ENCODE measurements at regions not wholly inside any gene's neighbourhood (a gene's known extent, or its start where the extent isn't known, plus 50 kb on each side); places are given as distances from the start of the nearest gene placed in this dataset.

- DNase-seq (ENCODE audit: low read depth in 3 of 3) = no peak
Observed at GRCh38 chr4:123747016-123747415, 350.4 kb downstream of the SPRY1 start.

- DNase-seq (ENCODE audit: low read depth in 3 of 3) = no peak
Observed at GRCh38 chr4:123748806-123749205, 352.2 kb downstream of the SPRY1 start.

GRCh38 chr4:123749383-123749782 is 352.8 kb downstream of the SPRY1 start:
- no peak for DNase-seq (ENCODE audit: low read depth in 3 of 3)

GRCh38 chr4:123750044-123750443 is 353.4 kb downstream of the SPRY1 start:
- DNase-seq (ENCODE audit: low read depth in 3 of 3) = no peak

- DNase-seq (ENCODE audit: low read depth in 3 of 3) = no peak
Observed at GRCh38 chr4:123755655-123756054, 359.1 kb downstream of the SPRY1 start.

- no peak for DNase-seq (ENCODE audit: low read depth in 3 of 3)
Observed at GRCh38 chr4:123767806-123768205, 371.2 kb downstream of the SPRY1 start.

GRCh38 chr4:123770884-123771283 is 374.3 kb downstream of the SPRY1 start:
- no peak for DNase-seq (ENCODE audit: low read depth in 3 of 3)

GRCh38 chr4:123776267-123776666 is 379.7 kb downstream of the SPRY1 start:
- DNase-seq (ENCODE audit: low read depth in 3 of 3) = no peak

GRCh38 chr4:123777373-123777772 is 380.8 kb downstream of the SPRY1 start:
- no peak for DNase-seq (ENCODE audit: low read depth in 3 of 3)

GRCh38 chr4:123783151-123783790 is 386.7 kb downstream of the SPRY1 start:
- no peak for DNase-seq (ENCODE audit: low read depth in 3 of 3)

- no peak for DNase-seq (ENCODE audit: low read depth in 3 of 3)
Observed at GRCh38 chr4:123783921-123784320, 387.3 kb downstream of the SPRY1 start.

GRCh38 chr4:123784626-123785025 is 388.0 kb downstream of the SPRY1 start:
- no peak for DNase-seq (ENCODE audit: low read depth in 3 of 3)

- no peak for DNase-seq (ENCODE audit: low read depth in 3 of 3)
Observed at GRCh38 chr4:123785538-123785937, 388.9 kb downstream of the SPRY1 start.

GRCh38 chr4:123786163-123786915 is 389.7 kb downstream of the SPRY1 start:
- no peak for DNase-seq (ENCODE audit: low read depth in 3 of 3)

GRCh38 chr4:123786920-123787319 is 390.3 kb downstream of the SPRY1 start:
- no peak for DNase-seq (ENCODE audit: low read depth in 3 of 3)

GRCh38 chr4:123787512-123788080 is 391.0 kb downstream of the SPRY1 start:
- DNase-seq (ENCODE audit: low read depth in 3 of 3) = no peak

GRCh38 chr4:123788577-123788976 is 392.0 kb downstream of the SPRY1 start:
- no peak for DNase-seq (ENCODE audit: low read depth in 3 of 3)

- DNase-seq (ENCODE audit: low read depth in 3 of 3) = no peak
Observed at GRCh38 chr4:123790681-123791080, 394.1 kb downstream of the SPRY1 start.

GRCh38 chr4:123802082-123802645 is 405.6 kb downstream of the SPRY1 start:
- no peak for DNase-seq (ENCODE audit: low read depth in 3 of 3)

- DNase-seq (ENCODE audit: low read depth in 3 of 3) = no peak
Observed at GRCh38 chr4:123802933-123803332, 406.3 kb downstream of the SPRY1 start.

GRCh38 chr4:123804196-123804721 is 407.7 kb downstream of the SPRY1 start:
- no peak for DNase-seq (ENCODE audit: low read depth in 3 of 3)

- DNase-seq (ENCODE audit: low read depth in 3 of 3) = no peak
Observed at GRCh38 chr4:123806056-123806455, 409.5 kb downstream of the SPRY1 start.

- no peak for DNase-seq (ENCODE audit: low read depth in 3 of 3)
Observed at GRCh38 chr4:123807187-123807586, 410.6 kb downstream of the SPRY1 start.

Measured in stimulated activated CD4-positive, alpha-beta T cell treated with anti-CD3 and anti-CD28 coated beads, TNF-alpha, amount 100 ng/mL, for 24 hours (primary cell).